HG03575 (cell line): ENCODE measurements at regions not wholly inside any gene's neighbourhood (a gene's known extent, or its start where the extent isn't known, plus 50 kb on each side); places are given as distances from the start of the nearest gene placed in this dataset.

Experiments
- ATAC-seq: cut with Tn5 transposase; IDR thresholded peaks from one replicate; pipeline ENCODE4 v1.9.1; 2021; ENCODE audit not compliant: unreplicated experiment, insufficient number of reproducible peaks, low FRiP score; ENCODE audit errors: extremely low read depth

DNA sequence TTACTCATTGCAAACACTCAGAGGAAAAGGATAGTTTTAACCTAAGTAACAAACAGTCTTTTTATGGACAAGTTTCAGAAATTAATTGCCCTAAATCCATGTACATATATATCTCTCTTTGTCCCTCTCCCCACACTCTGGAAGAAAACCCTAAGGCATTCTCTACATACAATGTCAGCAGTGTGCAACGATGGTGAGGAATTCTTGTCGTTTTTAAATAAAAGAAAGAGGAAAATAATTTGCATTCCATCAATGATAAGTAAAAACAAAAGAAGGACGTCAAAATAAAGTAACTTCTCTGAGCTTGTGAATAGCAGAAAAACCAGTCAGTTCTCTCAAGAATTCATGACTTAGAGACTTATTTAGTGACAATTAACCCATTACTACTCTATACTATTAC is 550.5 kb upstream of the DIPK2B start:
- ATAC-seq = no peak

DNA sequence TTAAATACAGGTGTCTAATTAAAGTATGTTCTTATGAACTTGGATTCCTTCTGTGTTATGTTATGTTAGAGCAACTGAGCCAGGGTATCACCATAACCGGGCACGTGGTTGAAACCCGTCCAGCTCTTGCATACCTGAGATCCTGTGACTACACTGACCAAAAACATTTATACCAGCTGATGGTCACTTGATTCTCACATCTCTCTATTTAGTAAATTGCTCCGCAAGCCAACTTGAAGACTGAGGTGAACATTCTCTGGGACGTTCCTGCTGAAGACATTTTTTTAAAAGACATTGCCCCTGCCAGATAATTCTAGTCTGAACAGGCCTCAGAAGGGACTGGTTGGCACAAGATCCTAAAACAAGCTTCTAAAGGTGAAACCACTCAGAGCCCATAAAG is 550.0 kb upstream of the DIPK2B start:
- ATAC-seq = no peak

DNA sequence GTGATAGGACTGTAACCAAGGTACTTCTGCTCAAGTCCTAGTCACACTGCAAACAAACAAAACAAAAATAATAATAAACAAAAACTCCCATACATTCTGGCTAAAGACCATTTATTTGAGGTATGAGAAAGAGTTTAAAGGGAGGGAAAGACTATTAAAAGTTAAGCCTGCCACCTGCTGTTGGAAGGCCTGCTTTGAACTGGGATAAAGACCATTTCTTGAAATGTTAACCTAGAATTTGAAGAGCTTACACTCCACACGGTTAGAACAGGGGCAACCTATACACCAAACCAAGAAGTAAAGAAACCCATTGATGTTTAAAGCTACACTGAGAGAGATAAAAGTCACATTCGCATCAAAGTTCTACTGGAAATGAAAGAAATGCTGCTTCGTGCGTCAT is 548.7 kb upstream of the DIPK2B start:
- ATAC-seq = no peak

DNA sequence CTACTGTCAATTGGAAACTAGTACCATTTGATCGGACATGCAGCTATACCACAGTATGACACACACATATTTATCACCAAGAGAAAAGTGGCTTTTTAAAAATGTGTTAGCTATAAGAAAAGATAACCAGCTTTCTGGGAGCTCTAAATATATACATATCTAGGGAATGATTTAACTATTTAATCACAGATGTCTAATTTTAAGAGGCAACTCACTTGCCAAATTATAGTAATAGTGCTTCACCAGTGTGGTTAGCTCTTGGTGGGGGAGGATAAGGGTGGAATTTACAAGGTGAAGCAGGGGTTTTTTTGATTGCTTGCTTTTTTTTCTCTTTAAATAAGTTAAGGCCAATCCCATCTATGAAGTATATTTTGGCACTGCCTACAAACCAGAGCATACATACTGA is 547.7 kb upstream of the DIPK2B start:
- ATAC-seq = no peak

DNA sequence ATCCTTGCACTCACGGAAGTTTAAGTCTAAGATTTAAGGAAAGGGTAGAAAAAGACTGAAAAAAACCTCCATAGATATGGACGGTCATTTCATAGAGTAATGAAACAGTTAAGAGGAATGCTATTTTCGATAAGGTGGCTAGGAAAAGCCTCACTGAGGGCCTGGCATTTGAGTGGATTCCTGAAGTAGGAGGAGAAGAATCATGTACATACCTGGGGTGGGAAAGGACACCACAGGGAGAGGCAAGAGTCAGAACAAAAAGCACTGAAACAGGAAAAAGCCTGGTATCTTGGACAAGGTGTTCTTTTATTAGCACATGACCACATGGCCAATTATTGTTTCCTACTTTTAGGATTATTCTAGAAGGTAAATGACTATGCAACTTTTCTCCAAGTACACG is 547.2 kb upstream of the DIPK2B start:
- no peak for ATAC-seq

DNA sequence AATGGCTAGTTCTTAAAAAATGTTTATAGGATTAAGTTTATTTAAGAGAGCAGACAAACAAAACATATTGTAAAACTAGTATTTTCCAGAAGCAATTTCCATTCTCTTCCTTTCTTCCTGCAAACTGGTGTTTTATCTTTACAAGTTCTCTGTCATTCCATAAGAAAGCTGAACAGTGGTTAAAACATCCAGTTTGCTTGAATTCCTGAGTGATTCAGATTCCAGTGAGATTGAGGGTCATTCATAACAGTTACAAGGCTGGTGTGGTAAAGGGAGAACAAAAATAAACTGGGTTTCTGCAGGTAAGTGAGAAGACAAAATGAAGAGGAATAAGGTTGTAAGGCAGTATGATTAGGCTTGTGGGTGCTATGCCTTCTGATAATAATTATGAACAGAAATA is 544.8 kb upstream of the DIPK2B start:
- no peak for ATAC-seq

DNA sequence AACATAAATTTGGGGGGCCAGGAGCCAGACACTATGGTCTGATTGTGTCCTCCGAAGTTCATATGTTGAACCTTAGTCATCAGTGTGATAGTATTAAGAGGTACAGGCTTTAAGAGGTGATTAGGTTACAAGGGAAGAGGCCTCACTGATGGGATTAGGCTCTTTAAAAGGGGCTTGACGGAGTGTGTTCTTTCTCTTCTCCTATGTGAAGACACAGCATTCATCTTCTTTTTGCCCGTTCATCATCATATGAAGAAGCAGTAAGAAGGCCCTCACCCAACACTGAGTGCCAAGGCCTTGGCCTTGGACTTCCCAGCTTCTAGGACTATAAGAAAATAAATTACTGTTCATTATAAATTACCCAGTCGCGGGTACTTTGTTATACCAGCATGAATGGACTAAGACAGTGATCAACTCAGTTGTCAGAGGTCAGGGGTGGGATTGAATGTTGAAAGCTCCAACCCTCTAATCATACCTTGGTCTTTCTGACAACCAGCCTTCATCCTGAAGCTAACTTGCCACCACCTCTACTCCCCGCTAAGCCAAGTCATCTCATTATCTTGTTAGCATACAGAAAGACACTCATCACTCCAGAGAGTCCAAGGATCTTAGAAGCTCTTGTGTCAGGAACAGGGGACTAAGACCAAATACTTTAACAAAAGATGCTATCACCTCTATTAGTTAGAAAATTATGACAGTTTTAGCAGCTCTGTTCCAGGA is 543.4 kb upstream of the DIPK2B start:
- no peak for ATAC-seq

DNA sequence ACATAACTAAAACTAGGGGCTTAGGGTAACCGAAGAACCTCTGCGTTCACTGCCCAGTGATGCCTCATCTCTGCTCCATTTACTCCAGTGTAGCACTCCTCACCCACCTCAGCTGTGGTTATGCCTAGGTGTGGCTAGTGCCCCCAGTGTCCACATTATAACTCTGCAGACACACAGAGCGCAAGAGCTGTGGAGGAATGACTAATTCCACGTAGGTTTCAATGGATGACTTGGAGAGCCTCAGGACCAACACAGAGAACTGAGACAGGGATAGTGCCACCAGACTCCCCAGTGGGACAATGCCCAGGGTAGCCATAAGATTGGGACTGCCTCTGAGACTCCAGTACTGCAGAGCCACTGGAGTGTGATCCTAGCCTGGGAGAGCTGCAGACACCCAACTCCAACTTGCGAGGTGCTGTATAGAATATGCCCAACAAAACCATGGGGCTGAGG is 542.4 kb upstream of the DIPK2B start:
- ATAC-seq = no peak

DNA sequence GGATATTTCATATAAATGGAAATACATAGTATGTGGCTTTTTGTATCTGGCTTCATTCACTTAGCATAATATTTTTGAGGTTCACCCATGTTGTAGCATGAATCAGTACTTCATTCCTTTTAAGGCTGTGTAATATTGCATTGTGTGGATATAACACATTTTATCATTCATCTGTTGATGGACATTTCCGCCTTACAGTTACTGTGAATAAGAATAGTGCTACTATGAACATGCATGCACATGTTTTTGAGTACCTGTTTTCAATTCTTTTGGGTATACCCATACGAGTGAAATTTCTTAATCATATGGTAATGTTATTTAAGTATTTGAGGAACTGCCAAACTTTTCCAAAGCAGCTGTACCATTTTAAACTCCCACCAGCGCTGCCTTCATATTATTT is 539.6 kb upstream of the DIPK2B start:
- ATAC-seq = no peak

DNA sequence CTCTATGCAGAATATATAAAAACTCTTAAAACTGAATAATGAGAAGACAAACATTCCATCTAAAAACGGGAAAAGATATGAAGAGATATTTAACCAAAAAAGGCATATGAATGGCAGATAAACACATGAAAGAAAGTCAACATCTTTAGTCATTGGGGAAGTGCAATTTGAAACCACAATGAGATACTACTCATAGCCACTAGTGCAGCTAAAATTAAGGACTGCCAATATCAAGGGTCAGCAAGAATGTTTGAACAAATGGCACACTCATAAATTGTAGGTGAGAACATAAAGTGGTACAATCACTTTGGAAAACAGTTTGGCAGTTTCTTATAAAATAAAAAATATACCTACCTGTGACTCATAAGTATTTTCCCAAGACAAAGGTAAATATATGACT is 534.9 kb upstream of the DIPK2B start:
- no peak for ATAC-seq

DNA sequence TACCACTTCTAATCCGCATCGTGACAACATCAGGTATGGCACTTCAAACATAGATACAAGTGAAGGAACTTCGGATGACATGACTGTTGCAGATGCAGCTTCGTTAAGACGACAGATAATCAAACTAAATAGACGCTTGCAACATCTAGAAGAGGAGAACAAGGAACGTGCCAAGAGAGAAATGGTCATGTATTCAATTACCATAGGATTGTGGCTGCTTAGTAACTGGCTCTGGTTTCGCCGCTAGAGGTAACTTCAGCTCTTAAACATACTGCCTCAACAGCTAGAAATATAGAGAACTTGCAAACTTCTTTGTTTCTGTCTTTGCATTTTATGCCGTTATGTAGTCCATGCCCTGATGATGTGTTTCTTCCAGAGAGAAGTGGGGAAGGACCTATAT is 530.8 kb upstream of the DIPK2B start:
- no peak for ATAC-seq

DNA sequence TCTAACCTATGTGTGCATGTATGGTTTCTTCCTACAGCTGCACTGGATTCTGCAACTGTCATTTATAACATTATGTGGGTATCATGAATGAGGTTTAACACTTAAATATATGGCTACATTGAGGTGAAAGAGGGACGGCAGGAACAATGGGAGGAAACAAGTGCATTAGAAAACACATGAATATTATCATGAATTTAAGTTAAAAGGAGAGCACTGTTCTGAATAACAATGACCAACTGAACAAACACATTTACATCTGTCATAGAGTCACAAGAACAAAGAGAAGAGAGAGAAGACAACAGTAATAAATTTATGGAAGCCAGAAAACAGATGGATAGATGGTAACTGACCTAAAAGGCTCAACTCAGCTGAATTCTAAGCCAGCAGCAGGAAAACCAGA is 527.1 kb upstream of the DIPK2B start:
- no peak for ATAC-seq

DNA sequence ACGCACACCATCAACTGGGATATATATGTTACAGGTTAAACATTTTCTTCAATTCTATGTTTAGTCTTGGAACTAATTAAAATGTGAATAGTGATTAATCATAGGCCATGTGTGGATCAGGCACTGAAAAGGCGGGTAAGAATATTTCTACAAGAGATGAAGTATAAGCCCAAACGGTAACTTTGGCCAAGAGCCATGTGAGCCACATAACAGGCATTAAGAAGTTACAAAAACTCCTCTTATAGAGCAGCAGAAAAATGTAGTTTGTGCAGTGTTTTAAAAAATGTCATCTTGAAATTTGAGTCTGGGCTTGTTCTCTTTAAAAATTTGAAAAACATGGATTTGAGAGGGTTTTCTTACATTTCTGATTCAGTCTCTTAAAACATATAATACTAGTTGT is 521.8 kb upstream of the DIPK2B start:
- no peak for ATAC-seq

DNA sequence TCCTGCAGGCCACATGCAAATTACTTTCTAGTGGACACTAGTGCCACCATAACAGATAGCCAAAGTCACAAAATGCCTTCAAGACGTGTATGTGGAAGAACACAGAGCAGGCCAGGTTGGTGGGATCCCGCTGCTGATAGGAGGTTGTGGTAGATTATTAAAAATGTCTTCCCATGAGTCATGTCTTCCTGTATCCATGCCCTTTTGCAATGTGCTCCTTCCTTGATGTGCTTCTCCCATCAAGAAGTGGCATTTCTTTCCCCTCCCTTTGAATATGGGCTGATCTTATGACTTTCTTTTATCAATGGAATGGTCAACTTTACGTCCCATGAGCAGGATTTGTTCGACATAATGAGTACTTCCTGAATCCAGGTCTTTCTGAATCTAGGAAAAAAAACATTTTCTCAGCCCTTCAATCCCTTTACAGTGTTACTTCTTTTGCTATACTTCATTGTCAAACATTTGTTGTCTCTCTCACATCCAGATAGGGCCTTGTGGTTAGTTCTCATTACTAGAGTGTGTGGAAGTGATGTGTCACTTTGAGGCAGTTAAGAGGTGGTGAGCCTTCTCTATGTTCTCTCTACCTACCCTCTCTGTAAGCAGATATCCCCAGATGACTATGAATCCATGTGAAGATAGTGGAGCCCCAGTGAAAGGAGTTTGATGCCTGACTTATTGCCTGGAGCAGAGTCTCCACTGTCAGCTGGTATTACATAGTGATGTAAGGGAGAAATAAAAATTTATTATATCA is 519.2 kb upstream of the DIPK2B start:
- ATAC-seq = no peak

DNA sequence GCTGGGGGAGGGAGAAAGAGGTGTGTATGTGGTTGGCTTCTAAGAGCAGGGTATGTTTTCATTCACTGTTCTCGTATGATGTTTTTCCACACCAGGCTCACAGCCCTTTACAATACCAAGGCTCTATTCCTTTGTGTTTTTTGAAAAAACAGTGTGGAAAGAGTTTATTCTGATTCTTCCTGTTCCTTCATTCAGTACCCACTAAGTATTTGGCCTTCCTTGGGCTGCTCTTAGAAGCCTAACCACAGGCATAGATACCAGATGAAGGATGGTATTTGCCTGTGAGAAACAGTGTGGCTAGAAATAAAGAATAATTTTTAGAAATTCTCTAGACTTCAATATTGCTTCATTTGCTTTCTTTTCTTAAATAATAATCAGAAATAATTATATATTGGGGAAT is 518.0 kb upstream of the DIPK2B start:
- no peak for ATAC-seq

DNA sequence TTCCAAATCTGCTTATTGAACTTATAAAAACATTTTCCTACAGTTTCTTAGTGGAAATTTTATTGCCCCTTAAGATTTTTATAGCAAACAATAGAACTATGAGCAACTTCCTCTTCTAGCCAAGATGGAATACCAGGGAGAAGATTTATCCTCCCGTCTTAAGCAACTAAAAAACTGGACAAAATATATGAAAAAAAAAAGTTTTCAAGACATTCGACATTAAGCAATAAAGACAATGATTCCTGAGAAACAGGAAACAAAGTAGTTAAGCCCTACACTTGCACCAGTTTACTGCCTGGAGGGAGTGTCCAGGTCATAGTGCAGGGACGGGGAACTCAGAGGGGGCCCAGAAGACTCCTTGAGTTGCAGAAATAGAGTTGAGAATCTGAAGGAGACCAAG is 516.1 kb upstream of the DIPK2B start:
- no peak for ATAC-seq

DNA sequence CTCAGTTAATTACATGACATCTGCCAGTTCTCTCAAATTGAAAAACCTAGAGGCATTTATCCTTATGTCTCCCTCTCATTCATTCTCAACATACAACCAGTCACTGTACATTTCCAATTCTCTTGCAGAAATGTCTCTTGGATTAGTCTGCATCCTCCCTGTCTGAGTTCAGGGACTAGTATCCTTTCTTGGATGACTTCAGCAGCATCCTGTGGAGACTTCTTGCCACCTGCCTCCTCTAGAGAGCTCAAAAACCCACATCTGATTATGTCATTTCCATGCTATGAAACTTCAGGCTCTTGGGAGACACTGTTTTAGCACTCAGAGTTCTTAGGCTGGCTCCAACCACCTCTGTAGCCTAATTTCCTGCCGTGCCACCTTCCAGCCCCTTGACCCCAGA is 515.1 kb upstream of the DIPK2B start:
- ATAC-seq = no peak

DNA sequence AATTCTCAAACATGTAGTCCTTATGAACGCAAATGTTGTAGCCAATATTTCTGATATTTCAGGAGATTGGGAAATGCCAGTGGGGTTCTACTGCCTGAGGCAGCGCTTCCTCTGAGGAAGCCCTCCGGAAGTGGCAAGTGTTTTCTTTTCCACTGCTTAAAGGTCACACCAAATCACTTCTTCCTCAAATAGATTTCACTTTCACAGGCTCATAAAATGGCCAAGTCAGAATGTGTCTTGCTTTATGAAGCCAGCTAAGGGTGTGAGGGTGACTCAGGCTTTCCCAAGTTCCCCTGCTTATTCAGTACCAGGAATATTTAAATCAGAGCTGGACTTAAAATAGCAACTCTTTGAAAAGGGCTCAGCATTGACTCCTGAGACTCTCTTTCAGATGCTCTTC is 514.2 kb upstream of the DIPK2B start:
- ATAC-seq = no peak

DNA sequence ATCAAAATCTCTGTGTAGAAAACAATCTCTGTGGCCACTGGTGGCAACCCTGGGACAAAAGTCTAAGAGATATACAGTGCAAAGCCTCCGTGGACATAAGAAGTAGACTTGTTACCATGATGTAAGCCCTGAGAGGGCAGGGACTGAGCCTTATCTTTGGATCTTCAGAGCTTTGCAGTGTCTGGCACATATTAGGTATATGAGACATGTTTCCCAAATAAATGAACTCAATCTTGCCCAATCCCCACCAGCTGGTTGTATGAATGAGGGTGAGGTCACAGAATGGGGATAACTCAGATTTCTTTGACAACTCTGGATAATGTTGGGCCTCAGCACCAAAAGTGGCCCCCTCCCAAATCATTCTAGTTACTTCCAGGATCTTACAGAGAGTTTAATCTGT is 511.4 kb upstream of the DIPK2B start:
- ATAC-seq = no peak

DNA sequence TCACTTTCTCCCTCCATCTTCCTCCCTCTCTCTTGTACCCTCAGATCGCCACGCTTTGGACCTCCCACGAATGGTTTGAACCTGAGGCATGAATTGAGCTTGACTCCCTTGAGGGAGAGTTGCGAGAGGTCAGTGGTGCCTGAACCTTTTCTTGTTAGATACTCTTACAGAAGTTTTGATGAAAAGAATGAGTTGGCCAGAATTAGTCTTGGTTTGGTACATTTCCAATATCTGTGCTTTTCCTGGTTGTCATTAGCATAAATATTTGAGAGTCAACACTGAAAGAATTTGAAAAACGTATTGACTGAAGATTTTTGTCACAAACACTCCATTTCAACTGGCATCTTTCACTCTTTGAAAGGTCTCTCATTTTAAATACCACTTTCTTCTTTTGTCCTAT is 510.6 kb upstream of the DIPK2B start:
- no peak for ATAC-seq
